DMS79 (cell line): ENCODE measurements at regions not wholly inside any gene's neighbourhood (a gene's known extent, or its start where the extent isn't known, plus 50 kb on each side); places are given as distances from the start of the nearest gene placed in this dataset.

Source experiments
- DNase-seq: peaks from one replicate; lab custom pipeline; 2025; lab: John Stamatoyannopoulos, UW

DNA sequence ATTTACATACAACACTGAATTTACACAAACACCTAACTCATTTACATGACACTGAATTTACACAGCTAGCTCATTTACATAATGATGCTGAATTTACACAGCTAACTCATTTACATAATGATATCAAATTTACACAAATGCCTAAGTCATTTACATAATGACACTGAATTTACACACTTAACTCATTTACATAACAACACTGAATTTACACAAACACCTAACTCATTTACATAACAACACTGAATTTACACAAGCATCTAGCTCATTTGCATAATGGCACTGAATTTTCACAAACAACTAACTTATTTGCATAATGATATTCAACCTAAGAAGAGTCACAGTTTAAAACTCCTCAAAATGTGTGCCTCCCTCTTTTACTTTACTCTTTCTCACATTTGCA lies 511.7 kb downstream of the GALR1 start:
- DNase-seq: no peak

DNA sequence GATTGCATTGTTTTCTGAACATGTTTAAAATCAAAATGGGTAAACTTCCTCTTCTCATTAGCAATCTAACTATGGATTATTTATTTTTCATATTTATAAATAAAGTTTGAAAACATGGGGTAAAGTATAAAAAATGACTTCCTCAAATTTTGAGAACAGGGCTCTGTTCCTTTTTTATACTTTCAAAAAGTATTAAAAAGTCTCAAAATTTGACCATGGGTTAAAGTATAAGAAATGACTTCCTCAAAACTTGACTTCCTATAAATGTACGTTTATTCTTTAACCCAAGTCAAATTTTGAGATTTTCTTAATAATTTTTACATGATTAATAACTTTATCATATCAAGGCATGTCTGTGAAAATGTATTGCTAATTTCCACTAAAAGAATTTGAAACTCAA lies 512.4 kb downstream of the GALR1 start:
- no peak for DNase-seq

DNA sequence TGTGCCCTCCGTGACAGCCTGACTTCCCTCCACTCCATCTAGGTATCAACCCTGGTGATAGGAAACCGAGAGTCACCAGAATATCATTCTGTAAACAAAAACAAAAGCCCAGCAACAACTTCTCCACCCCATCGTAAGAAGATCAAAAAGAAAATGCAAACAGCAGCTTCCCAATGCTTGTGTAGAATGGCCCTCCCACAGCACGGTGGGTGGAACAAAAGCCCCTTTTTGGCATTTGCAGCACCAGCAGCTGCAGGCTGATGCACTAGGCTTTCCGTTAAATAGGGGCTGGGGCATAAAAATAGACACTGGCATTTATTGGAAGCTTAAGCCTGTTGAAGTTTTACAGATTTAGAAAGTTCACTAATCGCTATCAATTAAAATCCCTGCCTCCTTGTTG lies 513.0 kb downstream of the GALR1 start:
- DNase-seq: no peak

DNA sequence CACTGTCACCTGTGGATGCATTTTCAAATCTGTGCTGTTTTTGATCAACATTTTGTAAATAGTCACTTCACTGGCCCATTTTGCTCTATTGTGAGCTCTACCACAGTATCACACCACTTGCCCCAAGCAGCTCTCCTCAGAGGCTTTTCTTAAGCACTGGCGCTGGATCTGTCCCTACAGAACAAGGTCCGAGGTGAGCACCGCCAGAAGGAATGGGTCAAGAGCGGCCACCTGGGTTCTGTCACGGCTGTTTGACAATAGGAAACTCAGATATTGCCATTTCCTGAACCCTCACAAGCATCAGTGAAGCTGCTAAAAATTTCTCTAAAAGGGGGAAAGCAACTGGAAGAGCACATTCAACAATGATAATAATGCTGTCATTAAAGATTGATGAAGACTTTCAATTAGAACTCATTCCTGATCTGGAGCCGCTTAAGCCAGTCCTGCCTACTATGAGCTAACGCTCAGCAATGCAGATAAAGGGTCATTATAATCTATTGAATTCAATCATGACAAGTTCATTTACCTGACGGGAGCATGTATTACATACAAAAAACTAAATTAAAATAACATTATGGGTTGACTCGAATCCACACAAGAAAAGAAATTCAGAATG lies 514.0 kb downstream of the GALR1 start:
- no peak for DNase-seq

DNA sequence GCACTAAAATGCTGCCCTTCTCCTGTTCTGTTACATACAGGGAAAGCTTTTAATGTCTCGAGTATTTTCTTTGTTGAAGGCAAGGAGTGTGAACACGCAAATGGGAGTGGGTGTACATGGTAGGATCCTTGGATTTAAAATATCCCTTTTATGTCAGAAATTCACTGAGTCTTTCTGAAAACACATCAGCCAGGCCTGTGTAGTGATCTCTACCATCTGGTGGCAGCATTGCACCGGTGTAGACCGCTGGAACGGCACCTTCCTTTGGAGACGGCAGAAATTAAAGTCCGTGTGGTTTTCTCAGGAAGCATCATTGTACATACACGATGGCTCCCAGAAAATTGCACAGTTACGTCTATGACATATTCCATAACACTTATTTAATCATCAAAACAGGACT lies 515.8 kb downstream of the GALR1 start:
- no peak for DNase-seq

DNA sequence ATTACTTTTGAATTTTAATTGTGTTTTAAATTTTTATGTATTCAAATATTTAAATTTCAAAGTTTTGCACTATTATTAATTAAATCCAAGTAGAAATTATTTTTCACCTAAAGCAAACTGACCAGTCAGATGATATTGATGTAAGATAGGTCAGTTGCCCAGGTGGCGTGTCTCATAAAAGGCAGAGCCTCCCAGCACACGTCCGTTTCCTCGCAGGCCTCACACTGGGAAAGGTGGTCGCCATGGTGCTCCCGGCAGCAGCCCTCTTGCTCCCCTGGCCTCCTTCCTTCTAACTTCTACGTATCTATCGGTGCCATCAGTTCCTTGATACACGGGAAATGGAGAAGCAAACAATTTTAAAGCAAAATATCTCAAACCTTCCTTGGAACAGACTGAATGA lies 516.8 kb downstream of the GALR1 start:
- no peak for DNase-seq

DNA sequence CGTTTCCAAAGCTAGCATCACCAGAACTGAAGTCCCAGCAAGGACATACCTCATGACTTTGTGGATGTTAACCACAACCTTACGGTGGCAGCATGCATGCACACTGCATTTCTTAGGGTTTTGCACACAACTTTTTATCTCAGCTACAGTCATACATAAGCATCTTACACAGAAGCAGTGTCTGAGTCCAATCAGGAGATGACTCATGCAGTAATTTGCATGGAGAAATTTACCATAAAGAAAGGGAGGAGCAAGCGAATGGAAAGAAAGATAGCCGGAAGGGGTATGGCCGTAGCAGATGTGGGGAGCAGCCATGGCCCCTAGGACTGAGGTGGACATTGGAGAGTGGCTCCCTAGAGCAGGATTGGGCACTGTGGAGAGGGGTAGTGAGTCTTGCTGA lies 522.5 kb downstream of the GALR1 start:
- no peak for DNase-seq

DNA sequence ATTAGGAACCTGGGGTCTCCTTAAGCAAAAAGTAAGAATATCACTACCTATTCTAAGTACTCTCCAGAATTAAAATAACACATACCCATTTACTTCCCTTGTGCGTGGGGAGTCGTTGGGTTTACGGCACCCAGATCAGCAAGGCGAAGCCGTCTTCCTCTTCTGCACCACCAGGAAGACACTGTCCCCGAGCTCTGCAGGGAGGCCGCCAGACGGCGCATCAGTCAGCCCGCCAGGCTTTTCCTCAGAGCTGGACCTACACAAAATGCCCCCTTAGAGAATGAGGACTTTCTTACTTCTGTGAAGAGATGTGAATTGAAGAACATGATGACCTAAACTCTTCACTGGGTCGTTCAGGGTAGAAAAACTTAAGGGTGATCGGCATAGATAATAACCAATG lies 526.5 kb downstream of the GALR1 start:
- DNase-seq: no peak

DNA sequence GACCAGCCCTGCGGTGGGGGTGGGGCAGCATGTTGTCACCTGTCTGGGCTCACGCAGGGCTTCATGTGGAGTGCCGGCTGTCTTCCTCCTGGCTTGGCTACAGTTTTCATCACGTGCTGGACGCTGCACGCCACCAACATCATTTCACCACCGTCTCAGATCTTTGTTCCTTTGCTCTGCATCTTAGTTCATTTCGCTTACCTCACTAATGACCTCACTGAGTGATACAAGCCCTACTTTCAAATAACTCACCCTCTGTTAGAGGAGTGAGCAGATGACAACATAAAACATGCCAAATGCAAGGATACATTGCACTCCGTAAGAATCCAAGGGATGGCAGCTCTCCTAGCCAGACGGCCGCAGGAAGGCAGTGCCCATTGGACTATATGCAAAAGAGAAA lies 527.5 kb downstream of the GALR1 start:
- no peak for DNase-seq

DNA sequence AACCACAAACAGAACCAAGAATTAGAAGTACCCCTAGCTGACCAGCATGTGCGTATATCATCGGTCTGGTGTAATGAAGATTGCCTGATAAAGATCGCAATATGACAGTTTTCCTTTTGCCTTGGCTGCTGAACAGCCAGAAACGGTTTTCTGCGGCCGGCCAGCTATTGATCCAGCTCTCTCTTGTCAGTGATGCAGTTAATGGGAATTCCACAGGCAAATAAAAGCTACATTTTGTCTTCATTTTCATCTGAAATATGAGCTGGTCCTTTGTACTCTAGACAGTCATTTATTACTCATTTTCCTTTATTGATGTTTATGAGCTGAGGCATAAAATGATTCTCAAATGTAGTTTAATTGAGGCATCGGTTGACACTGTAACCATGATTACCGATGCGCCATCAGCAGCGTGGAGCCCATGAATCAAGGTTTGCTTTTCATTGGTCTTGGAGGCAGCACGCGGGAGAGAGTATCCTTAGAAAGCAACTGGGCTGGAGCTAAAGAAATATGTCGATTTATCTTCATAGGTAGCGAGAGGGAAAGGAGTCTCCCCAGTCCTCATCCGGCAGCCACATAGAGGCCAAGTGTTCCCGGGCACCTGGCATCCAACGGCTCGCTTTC lies 535.2 kb downstream of the GALR1 start:
- DNase-seq: peak; percentile 37

DNA sequence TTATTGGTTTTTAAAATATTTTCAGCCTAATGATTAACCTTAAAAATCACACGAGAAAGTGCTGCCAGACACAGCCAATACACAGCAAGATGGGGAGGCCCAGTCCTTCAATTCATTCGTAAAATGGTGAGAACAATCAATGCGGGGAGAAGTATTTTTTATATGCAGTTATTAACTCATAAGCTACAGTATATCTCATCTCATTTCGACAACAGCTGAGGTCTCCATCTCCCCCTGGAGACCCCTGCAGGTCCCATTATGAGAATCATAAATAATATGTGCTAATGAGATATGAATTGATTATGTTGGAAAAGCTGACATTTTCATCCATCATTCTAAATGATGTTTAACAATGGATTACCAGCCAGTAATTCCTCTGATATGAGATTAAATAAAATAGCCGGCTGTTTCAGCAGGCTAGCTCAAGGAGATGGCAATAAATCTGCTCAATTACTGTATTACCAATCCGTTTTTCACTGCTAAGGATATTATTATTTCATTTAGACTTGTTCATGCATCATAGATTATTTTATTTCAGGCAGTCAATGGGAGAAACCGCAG lies 535.8 kb downstream of the GALR1 start:
- DNase-seq: no peak

DNA sequence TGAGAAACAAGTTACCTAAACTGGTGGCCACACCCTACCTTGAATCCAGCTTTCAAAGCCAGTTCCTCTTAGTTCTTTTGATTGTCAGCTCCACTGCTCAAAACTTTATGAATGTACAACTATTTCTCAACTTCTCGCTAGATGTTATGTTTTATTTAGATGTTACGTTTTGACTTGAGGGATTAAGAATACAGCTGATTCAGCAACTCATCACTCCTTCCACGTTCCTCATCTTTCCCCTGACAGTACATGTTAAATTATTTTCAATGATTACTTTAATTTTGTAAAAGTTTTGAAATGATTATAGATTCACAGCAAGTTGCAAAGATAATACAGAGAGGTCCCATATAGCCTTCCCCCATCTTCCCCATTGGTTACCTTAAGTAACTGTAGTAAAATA lies 553.4 kb downstream of the GALR1 start:
- no peak for DNase-seq

DNA sequence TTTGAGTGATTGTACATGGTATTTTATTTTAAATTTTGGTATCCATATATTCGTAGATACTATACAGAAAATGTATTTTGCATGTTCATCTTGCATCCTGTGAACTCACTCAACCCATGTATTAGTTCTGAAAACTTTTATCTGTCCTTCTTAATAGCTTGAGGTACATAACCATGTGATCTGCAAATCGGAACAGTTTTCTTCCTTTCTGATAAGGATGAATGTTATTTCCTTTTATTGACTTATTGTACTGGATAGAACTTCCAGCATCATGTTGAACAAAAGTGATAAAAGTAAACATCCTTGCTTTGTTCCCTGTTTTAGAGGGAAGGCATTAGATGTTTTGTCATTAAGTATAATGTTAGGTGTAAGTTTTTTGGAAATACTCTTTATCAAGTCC lies 554.7 kb downstream of the GALR1 start:
- DNase-seq: no peak

DNA sequence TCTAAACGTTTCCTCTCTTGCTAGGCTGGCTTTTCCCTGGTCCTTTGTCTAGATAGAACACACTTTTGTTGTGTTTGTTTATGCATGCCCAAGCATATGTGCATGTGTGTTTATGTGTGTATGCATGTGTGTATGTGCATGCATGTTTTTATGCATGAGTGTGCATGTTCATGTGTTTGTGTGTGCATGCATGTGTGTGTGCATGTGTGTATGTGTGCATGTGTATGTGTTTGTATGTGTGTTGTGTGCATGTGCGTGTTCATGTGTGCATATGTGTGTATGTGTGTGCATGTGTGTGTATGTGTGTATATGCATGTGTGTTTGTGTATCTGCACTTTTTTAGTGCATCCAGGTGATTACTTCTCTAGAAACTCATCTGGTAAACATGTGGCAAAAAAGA lies 558.0 kb downstream of the GALR1 start:
- DNase-seq: no peak

DNA sequence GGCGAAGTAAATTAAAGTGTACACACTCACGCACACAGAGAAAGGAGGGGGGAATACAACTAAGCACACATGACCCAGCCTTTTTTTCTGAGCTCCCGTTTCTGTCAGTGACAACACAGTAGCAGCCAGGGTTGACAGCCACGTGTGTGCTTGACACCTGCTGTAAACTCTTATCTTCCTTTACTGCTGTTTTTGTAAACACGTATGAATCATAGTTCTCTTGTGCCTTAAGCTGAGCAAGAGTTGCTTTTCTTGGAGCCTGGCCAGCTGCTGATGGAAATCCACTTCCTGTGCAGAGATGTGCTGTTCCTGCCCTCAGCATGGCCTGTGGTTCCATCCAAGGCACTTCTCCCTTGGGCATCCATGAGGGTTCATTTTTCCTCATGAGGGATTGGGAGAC lies 561.9 kb downstream of the GALR1 start:
- no peak for DNase-seq

DNA sequence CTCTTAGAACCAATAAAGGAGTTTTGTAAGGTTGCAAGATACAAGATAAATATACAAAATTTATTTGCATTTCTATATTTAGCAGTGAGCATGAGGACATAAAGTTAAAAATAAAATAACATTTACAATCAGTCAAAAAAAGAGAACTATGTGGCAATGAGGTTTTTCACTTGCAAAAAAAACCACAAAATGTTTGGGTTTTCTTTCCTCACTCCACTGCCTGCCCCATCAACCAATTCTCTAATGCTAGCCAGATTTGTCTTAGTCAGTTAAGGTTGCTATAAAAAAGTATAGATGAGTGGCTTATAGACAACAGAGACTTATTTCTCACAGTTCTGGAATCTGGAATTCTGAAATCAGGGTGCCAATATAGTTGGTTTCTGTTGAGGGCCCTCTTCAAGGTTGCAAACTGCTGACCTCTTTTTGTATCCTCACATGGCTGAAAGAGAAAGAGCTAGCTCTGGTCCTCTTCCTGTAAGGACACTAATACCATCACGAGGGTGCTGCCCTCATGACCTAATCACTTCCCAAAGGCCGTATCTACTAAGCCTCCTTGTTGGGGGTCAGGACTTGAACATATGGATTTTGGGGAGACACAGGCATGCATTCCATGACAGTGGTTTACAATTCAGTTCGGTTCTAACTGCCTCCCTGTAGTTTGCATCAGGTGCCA lies 566.2 kb downstream of the GALR1 start:
- DNase-seq: no peak

DNA sequence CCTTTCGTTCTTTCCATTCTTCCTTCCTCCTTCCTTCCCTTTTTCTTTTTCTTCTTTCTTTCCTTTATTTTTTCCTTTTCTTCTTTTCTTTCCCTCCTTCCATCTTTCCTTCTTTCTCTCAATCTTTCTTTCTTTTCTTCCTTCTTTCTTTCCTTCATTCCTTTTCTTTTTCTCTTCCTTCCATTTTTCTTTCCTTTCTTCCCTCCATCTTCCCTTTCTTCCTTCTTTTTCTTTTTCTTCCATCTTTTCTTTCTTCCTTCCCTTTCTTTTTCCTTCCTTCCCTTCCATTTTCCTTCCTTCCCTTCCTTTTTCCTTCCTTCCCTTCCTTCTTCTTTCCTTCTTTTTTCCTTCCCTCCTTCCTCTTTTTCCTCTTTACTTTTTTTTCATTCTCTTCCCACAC lies 568.7 kb downstream of the GALR1 start:
- no peak for DNase-seq

DNA sequence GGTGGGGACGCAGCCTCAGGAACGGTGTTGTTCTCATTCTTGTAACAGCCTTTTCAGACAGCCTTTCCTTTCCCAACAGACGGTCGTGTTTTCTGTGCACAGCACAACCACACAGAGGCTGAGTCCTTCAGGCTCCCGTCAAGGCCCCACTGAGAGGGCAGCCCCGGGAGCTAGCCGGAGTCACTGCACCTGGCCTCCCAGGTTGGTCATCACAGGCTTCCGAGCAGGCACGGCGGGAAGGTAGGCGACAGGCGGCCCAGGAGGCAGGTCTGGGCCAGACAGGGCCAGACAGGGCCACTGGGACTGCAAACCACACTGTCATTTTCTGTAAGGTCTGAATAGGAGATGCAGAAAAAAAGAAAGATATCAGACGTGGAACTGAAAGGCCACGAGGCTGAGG lies 570.8 kb downstream of the GALR1 start:
- DNase-seq: no peak

DNA sequence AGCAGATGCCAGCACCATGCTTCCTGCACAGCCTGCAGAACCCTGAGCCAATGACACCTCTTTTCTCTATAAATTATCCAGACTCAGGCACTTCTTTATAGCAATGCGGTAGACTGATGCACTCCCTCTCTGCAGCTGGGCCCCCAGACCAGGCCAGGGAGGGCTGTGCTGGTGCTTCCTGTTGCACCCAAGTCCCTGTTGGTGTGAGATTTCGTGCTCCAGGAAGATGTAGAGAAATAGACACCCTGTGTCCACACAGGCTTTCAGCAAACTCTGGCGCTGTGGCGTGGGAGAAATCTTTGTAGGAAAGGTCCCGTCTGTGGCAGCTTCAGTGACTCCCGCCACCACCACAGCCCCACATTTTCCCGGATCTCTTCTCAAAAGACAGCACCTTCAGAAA lies 572.2 kb downstream of the GALR1 start:
- DNase-seq: no peak

DNA sequence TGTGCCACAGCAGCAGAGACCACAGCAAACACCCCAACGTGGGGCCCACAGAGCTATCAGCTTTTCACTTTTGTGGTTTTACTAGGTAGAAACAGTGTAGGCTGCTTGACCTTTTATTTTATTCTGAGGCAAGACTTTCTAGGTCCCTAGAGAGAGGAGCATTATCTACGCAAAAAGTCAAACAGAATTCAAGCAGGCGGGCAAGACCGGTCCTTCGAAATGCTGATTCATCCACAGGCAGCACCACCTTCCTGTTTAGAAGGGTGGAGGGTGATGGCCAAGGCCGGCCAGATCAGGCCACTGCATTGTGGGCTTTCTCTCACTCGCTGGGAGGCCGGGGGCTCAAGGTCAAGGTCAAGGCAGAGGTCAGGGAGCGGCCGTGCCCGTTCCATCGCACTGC lies 573.0 kb downstream of the GALR1 start:
- no peak for DNase-seq

DNA sequence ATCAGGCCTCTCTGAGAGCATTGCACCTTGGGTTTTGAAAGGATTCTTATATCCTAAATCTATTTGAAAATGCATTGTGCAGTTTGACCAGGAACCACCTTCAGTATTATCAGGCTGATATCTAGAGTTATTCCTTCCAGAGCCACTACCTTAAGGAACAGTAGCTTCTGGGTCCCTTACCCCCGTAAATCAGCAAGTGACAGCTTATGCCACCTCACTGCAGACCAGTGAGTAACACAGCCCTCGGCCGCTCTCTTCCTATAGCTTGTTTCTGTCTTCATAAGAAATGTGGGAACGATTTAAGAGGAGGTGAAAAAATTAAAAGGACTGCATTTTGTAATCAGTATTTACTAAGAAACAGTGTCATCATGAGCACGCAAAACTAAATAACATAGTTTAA lies 584.2 kb downstream of the GALR1 start:
- DNase-seq: no peak

DNA sequence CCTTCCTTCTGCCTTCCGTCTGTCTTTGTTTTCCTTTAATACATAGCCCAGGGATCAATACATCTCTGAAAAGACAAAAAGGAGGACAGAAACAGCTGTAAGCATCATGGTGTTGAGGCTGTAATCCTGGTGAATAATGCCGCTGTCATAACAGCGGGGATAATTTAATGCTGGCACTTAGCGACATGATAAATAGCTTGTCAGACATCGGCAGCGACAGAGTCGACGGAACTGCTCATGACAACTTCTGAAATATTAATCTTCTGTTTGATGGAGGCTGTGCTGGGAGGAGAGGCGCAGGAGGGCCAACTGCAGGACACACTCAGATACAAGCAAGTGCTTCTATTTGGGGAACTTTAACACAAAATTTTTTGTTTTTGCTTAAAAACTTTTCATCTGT lies 602.2 kb downstream of the GALR1 start:
- no peak for DNase-seq

DNA sequence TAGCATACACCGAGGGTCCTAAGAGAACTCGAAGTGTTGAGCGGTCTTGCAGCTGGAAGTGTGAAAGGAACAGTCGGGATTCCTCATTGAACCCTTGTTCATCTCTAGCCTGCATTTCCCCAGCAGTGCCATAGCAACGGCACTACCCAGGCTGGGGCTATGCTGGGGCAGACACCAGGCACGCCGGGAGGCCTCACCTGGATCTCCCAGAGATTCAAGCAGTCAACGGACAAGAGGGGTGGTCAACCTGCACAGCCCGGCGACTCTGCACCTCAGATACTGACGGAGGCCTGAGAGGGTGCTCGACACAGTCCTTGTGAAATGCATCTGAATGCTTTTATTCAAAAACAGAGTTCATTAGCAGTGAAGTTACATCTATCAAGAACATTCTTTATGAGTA lies 604.2 kb downstream of the GALR1 start:
- DNase-seq: no peak
